Karpas-422 (cell line): ENCODE measurements at regions not wholly inside any gene's neighbourhood (a gene's known extent, or its start where the extent isn't known, plus 50 kb on each side); places are given as distances from the start of the nearest gene placed in this dataset.
A peak's percentile ranks its signal among the peaks of the same experiment; 100 is the strongest.

Source experiments
- DNase-seq: peaks from one replicate; pipeline ENCODE4 v3.0.0-alpha.2; 2015
- H2AFZ ChIP-seq: fragments of 200-600 bp; sonication (generic); 2 replicates; pipeline ENCODE4 v1.6.1; 2014; ENCODE audit warnings: antibody characterized with exemption, low read length, mixed read lengths
- H3K27ac ChIP-seq: fragments of 200-600 bp; sonication (generic); 2 replicates; pipeline ENCODE4 v1.5.1; 2014; ENCODE audit warnings: mild to moderate bottlenecking, low read length, moderate library complexity
- H3K27me3 ChIP-seq: fragments of 200-600 bp; sonication (generic); 2 replicates; pipeline ENCODE4 v1.6.1; 2014; ENCODE audit warnings: low read length, mixed read lengths
- H3K36me3 ChIP-seq: fragments of 200-600 bp; sonication (generic); 2 replicates; pipeline ENCODE4 v1.6.1; 2014; ENCODE audit warnings: low read length, mixed read lengths; ENCODE audit not compliant: insufficient read depth
- H3K4me1 ChIP-seq: fragments of 200-600 bp; sonication (generic); 2 replicates; pipeline ENCODE4 v1.6.1; 2014; ENCODE audit warnings: mild to moderate bottlenecking, low read length, mixed read lengths
- H3K4me2 ChIP-seq: fragments of 200-600 bp; sonication (generic); 2 replicates; pipeline ENCODE4 v1.6.1; 2014; ENCODE audit warnings: low read length, low read depth, mild to moderate bottlenecking; ENCODE audit not compliant: poor library complexity, severe bottlenecking
- H3K4me3 ChIP-seq: fragments of 200-600 bp; sonication (generic); 2 replicates; pipeline ENCODE4 v1.5.1; 2014; ENCODE audit warnings: mild to moderate bottlenecking, antibody characterized with exemption, low read length, mixed read lengths
- H3K79me2 ChIP-seq: fragments of 200-600 bp; sonication (generic); 2 replicates; pipeline ENCODE4 v1.6.1; 2014; ENCODE audit warnings: mild to moderate bottlenecking, low read length, mixed read lengths
- H3K9ac ChIP-seq: fragments of 200-600 bp; sonication (generic); 2 replicates; pipeline ENCODE4 v1.6.0; 2014; ENCODE audit warnings: low read length
- H3K9me2 ChIP-seq: fragments of 200-600 bp; sonication (generic), shearing (Covaris generic); replicated peaks from 2 replicates; pipeline ENCODE4 v1.6.0; 2014; ENCODE audit warnings: mild to moderate bottlenecking, low read length, moderate library complexity; ENCODE audit not compliant: insufficient read depth
- H3K9me3 ChIP-seq: fragments of 300-700, 200-600 bp; sonication (generic); 2 replicates; pipeline ENCODE4 v1.6.1; 2014; ENCODE audit warnings: low read length, mixed read lengths
- H4K20me1 ChIP-seq: fragments of 200-600 bp; sonication (generic); 2 replicates; pipeline ENCODE4 v1.6.1; 2014; ENCODE audit warnings: mild to moderate bottlenecking, antibody characterized with exemption, low read length, low read depth; ENCODE audit not compliant: insufficient read depth

GRCh38 chr14:42629553-42629952 is 1022.9 kb downstream of the LRFN5 start:
- Histone ChIP-seq H3K4me1 (no peaks in the 10 kb centered on the region), H3K27me3 (no peaks in the 10 kb centered on the region), H3K9me2 (no peaks in the 10 kb centered on the region), H2AFZ (peak overlapping the region; percentile 45), H3K27ac (no peak overlapping the region), H4K20me1 (no peaks in the 10 kb centered on the region), H3K36me3 (no peaks in the 10 kb centered on the region), H3K4me2 (no peak overlapping the region), H3K9me3 (no peaks in the 10 kb centered on the region), H3K79me2 (no peaks in the 10 kb centered on the region), H3K4me3 (no peak overlapping the region), H3K9ac (no peak overlapping the region)
- no peak for DNase-seq

GRCh38 chr14:42628602-42629001 is 1021.9 kb downstream of the LRFN5 start:
- Histone ChIP-seq H3K4me3 (no peak overlapping the region), H3K27me3 (no peaks in the 10 kb centered on the region), H3K9me2 (no peaks in the 10 kb centered on the region), H3K9ac (no peak overlapping the region), H3K36me3 (no peaks in the 10 kb centered on the region), H3K79me2 (no peaks in the 10 kb centered on the region), H3K4me1 (no peaks in the 10 kb centered on the region), H3K4me2 (no peak overlapping the region), H4K20me1 (no peaks in the 10 kb centered on the region), H2AFZ (no peak overlapping the region), H3K9me3 (no peaks in the 10 kb centered on the region), H3K27ac (no peak overlapping the region)
- DNase-seq: no peak

- Histone ChIP-seq H3K36me3 (no peaks in the 10 kb centered on the region), H4K20me1 (no peaks in the 10 kb centered on the region), H3K9me2 (no peaks in the 10 kb centered on the region), H3K79me2 (no peaks in the 10 kb centered on the region), H3K9me3 (no peaks in the 10 kb centered on the region), H3K27ac (no peak overlapping the region), H3K4me2 (no peak overlapping the region), H2AFZ (no peak overlapping the region), H3K9ac (no peak overlapping the region), H3K27me3 (no peaks in the 10 kb centered on the region), H3K4me1 (no peaks in the 10 kb centered on the region), H3K4me3 (no peak overlapping the region)
- DNase-seq: no peak
These were observed 1020.3 kb downstream of the LRFN5 start for GRCh38 chr14:42626986-42627385.

GRCh38 chr14:42624980-42625761 is 1018.5 kb downstream of the LRFN5 start:
- no peaks in the 10 kb centered on the region for H3K79me2 ChIP-seq
- no peak overlapping the region for H3K9ac ChIP-seq

GRCh38 chr14:42617005-42617404 is 1010.3 kb downstream of the LRFN5 start:
- H3K4me3 ChIP-seq: no peak overlapping the region
- H2AFZ ChIP-seq: peak overlapping the region; percentile 45
- H4K20me1 ChIP-seq: no peaks in the 10 kb centered on the region
- H3K4me1 ChIP-seq: no peaks in the 10 kb centered on the region
- H3K36me3 ChIP-seq: no peaks in the 10 kb centered on the region
- no peaks in the 10 kb centered on the region for H3K79me2 ChIP-seq
- no peaks in the 10 kb centered on the region for H3K27me3 ChIP-seq
- H3K4me2 ChIP-seq: no peak overlapping the region
- H3K9me2 ChIP-seq: no peaks in the 10 kb centered on the region
- no peaks in the 10 kb centered on the region for H3K9me3 ChIP-seq
- no peak for DNase-seq
- H3K27ac ChIP-seq: no peak overlapping the region
- no peak overlapping the region for H3K9ac ChIP-seq

More at GRCh38 chr14:42624980-42625761, 1018.5 kb downstream of the LRFN5 start:
- Histone ChIP-seq H3K9me3 (no peaks in the 10 kb centered on the region), H3K4me1 (no peaks in the 10 kb centered on the region), H3K9me2 (no peaks in the 10 kb centered on the region), H2AFZ (peak overlapping the region; percentile 96), H3K36me3 (no peaks in the 10 kb centered on the region), H3K4me3 (no peak overlapping the region), H3K4me2 (no peak overlapping the region), H3K27ac (no peak overlapping the region), H3K27me3 (no peaks in the 10 kb centered on the region), H4K20me1 (no peaks in the 10 kb centered on the region)
- DNase-seq: no peak

- Histone ChIP-seq H3K9ac (no peak overlapping the region), H3K4me3 (no peak overlapping the region), H3K4me1 (no peaks in the 10 kb centered on the region), H3K27ac (no peak overlapping the region), H3K36me3 (no peaks in the 10 kb centered on the region), H3K4me2 (no peak overlapping the region), H3K9me2 (no peaks in the 10 kb centered on the region; the same call in 1 of the 2 replicates), H4K20me1 (no peaks in the 10 kb centered on the region), H3K79me2 (no peaks in the 10 kb centered on the region), H2AFZ (no peak overlapping the region), H3K27me3 (no peaks in the 10 kb centered on the region), H3K9me3 (no peaks in the 10 kb centered on the region)
- DNase-seq: no peak
These were observed 1000.2 kb downstream of the LRFN5 start for GRCh38 chr14:42606839-42607238.

GRCh38 chr14:42602336-42602845 is 995.7 kb downstream of the LRFN5 start:
- Histone ChIP-seq H3K27me3 (no peaks in the 10 kb centered on the region), H3K36me3 (no peaks in the 10 kb centered on the region), H3K9ac (no peak overlapping the region), H3K4me3 (no peak overlapping the region), H3K9me2 (no peaks in the 10 kb centered on the region; the same call in 1 of the 2 replicates), H3K9me3 (peaks cover 5% of the 10 kb centered on the region; the same call in 1 of the 2 replicates), H3K79me2 (no peaks in the 10 kb centered on the region), H3K4me1 (no peaks in the 10 kb centered on the region), H2AFZ (no peak overlapping the region), H3K27ac (no peak overlapping the region), H3K4me2 (no peak overlapping the region), H4K20me1 (no peaks in the 10 kb centered on the region)
- no peak for DNase-seq

- no peak for DNase-seq
- Histone ChIP-seq H3K27me3 (no peaks in the 10 kb centered on the region), H3K9ac (no peak overlapping the region), H3K9me2 (no peaks in the 10 kb centered on the region), H3K4me2 (no peak overlapping the region), H3K36me3 (no peaks in the 10 kb centered on the region), H3K27ac (no peak overlapping the region), H3K4me3 (no peak overlapping the region), H3K79me2 (no peaks in the 10 kb centered on the region), H3K9me3 (peaks cover 41% of the 10 kb centered on the region), H2AFZ (peak overlapping the region; percentile 12; the same call in 1 of the 2 replicates), H3K4me1 (no peaks in the 10 kb centered on the region), H4K20me1 (no peaks in the 10 kb centered on the region)
These were observed 965.4 kb downstream of the LRFN5 start for GRCh38 chr14:42572032-42572431.
